ENCODE measurements at regions not wholly inside any gene's neighbourhood (a gene's known extent, or its start where the extent isn't known, plus 50 kb on each side); places are given as distances from the start of the nearest gene placed in this dataset.

DNA sequence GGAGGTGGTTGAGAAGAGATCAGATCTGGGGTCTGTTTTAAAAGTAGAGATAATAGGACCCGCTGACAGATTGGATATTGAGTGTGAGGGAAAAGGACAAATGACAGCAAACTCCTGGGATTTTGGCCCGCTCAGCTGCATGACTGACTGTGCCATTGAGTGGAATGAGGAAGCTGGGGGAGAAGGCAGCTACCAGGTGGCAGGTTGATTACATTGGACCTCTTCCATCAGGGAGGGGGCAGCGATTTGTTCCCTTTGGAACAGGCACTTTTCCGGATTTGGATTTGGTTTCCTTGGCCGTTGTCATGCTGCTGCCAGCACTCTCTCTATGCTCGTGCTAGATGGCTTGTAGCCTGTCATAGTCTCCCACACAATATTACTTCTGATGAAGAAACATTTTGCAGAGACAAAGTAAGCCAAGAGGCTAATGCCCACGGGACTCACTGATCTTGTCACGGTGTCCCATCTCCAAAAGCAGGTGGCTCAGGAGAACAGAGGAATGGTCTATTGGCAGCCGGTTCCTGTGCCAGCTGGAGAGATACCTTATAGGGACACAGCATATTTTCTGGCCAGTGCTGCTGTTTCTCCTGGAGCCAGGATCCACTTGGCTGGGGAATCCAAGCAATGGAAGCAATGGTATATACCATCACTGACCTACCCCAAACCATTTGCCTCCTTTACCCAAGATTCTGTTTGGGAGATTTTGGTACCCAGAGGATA is 69.1 kb upstream of the WAC start:
- TF ChIP-seq, protein P1, sequence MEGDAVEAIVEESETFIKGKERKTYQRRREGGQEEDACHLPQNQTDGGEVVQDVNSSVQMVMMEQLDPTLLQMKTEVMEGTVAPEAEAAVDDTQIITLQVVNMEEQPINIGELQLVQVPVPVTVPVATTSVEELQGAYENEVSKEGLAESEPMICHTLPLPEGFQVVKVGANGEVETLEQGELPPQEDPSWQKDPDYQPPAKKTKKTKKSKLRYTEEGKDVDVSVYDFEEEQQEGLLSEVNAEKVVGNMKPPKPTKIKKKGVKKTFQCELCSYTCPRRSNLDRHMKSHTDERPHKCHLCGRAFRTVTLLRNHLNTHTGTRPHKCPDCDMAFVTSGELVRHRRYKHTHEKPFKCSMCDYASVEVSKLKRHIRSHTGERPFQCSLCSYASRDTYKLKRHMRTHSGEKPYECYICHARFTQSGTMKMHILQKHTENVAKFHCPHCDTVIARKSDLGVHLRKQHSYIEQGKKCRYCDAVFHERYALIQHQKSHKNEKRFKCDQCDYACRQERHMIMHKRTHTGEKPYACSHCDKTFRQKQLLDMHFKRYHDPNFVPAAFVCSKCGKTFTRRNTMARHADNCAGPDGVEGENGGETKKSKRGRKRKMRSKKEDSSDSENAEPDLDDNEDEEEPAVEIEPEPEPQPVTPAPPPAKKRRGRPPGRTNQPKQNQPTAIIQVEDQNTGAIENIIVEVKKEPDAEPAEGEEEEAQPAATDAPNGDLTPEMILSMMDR (IDR thresholded peaks at IDR 0.05; ENCODE audit: poor library complexity), result no peak
- no peak for TF ChIP-seq EZH2 (IDR thresholded peaks at IDR 0.05; ENCODE audit: borderline replicate concordance)
- TF ChIP-seq EZH2phosphoT487 (IDR thresholded peaks at IDR 0.05; ENCODE audit: low read depth, severe bottlenecking, unreplicated experiment), result no peak

Data from hepatocyte (in vitro differentiated cells).